A549 (cell line): ENCODE measurements at regions not wholly inside any gene's neighbourhood (a gene's known extent, or its start where the extent isn't known, plus 50 kb on each side); places are given as distances from the start of the nearest gene placed in this dataset.

ENCODE experiments used
- ATAC-seq, 2 experiments: fragments of 200-7000 bp in 1 of 2; fragments of >200 bp in 1 of 2; cut with Nextera tagmentation in 1 of 2; cut with Tn5 transposase in 1 of 2; 3 replicates each; pipeline versions ENCODE4 v1.8.0 to v1.9.1; 2018 to 2020; ENCODE audit warnings: mild to moderate bottlenecking in 1 of 2, moderate library complexity in 1 of 2
- CTCF ChIA-PET: fragments of 300-600 bp; sonication (Branson Sonifier 250); formaldehyde crosslinking; extraction: SDS; loops from one replicate; lab custom pipeline; 2021; ENCODE audit warnings: antibody characterized with exemption, inconsistent platforms; lab: Yijun Ruan, JAX
- POLR2A ChIA-PET: fragments of 350-600 bp; formaldehyde crosslinking; extraction: SDS; loops from one replicate; lab custom pipeline; 2021; ENCODE audit warnings: antibody characterized with exemption, inconsistent platforms; lab: Yijun Ruan, JAX
- DNase-seq, 2 experiments: peaks; one replicate each; pipeline versions ENCODE4 v3.0.0 to v3.0.0-alpha.2; 2011 to 2016; ENCODE audit warnings: low read depth in 1 of 2, low spot score in 1 of 2
- FAIRE-seq: peaks from 2 replicates; lab custom pipeline; 2011; peaks lifted over from hg19 to GRCh38; lab: Jason Lieb, UNC
- H3K27ac ChIP-seq, 2 experiments: fragments of >200 bp; sonication (Bioruptor Twin); formaldehyde crosslinking; 3 replicates each; pipeline ENCODE4 v1.5.1; 2016 to 2017
- H3K4me1 ChIP-seq: fragments of >200 bp; sonication (Bioruptor Twin); formaldehyde crosslinking; 3 replicates; pipeline ENCODE4 v1.6.1; 2016
- H3K4me2 ChIP-seq: fragments of >200 bp; sonication (Bioruptor Twin); formaldehyde crosslinking; 3 replicates; pipeline ENCODE4 v1.6.1; 2016
- H3K4me3 ChIP-seq: fragments of >200 bp; sonication (Bioruptor Twin); formaldehyde crosslinking; 3 replicates; pipeline ENCODE4 v1.5.1; 2016
- H3K9me3 ChIP-seq: fragments of >200 bp; sonication (Bioruptor Twin); formaldehyde crosslinking; 3 replicates; pipeline ENCODE4 v1.6.1; 2016
- CBX2 ChIP-seq: fragments of 200-600 bp; sonication (generic); IDR thresholded peaks from 2 replicates; pipeline ENCODE4 v1.6.1; 2016; ENCODE audit warnings: low read depth, mild to moderate bottlenecking, borderline replicate concordance
- EHF ChIP-seq: fragments of 250-450 bp; sonication (Bioruptor Pico); IDR thresholded peaks from 2 replicates; pipeline ENCODE4 v1.5.0; 2020; ENCODE audit warnings: mild to moderate bottlenecking
- EHMT2 ChIP-seq: fragments of 200-600 bp; sonication (generic); IDR thresholded peaks from 2 replicates; pipeline ENCODE4 v1.6.1; 2016; ENCODE audit warnings: antibody characterized with exemption, low read depth, mild to moderate bottlenecking, moderate library complexity
- FOSL2 ChIP-seq, 2 experiments: fragments of 450-650 bp in 1 of 2; fragments of >200 bp in 1 of 2; sonication (Bioruptor Twin) in 1 of 2; formaldehyde crosslinking; IDR thresholded peaks; 2 replicates each; pipeline versions ENCODE4 v1.5.0 to v1.6.1; 2016 to 2020; ENCODE audit warnings: mild to moderate bottlenecking in 1 of 2, moderate library complexity in 1 of 2
- HEYL ChIP-seq: fragments of 250-450 bp; sonication (Bioruptor Pico); IDR thresholded peaks from 2 replicates; pipeline ENCODE4 v1.8.0; 2021; ENCODE audit warnings: mild to moderate bottlenecking, moderate library complexity
- HOXA7 ChIP-seq: fragments of 250-450 bp; sonication (Bioruptor Pico); IDR thresholded peaks from 2 replicates; pipeline ENCODE4 v1.5.0; 2020; ENCODE audit warnings: mild to moderate bottlenecking, moderate library complexity
- HOXB13 ChIP-seq: fragments of 250-450 bp; sonication (Bioruptor Pico); IDR thresholded peaks from 2 replicates; pipeline ENCODE4 v1.5.0; 2020; ENCODE audit warnings: low read depth, mild to moderate bottlenecking, moderate library complexity
- JUN ChIP-seq, 2 experiments: fragments of >200 bp; sonication (Bioruptor Twin); formaldehyde crosslinking; IDR thresholded peaks; 2 replicates in 1 of 2; 3 replicates in 1 of 2; pipeline ENCODE4 v1.6.1; 2016 to 2017
- JUNB ChIP-seq: fragments of >200 bp; sonication (Bioruptor Twin); formaldehyde crosslinking; IDR thresholded peaks from 2 replicates; pipeline ENCODE4 v1.6.1; 2016
- KDM5A ChIP-seq: fragments of 200-600 bp; sonication (generic); IDR thresholded peaks from 2 replicates; pipeline ENCODE4 v1.6.1; 2016; ENCODE audit warnings: antibody characterized with exemption, mild to moderate bottlenecking
- MAZ ChIP-seq: fragments of 150-350 bp; IDR thresholded peaks from 2 replicates; pipeline ENCODE4 v1.6.1; 2014; ENCODE audit warnings: antibody characterized with exemption, low read depth, low read length, borderline replicate concordance
- NFE2L2 ChIP-seq: fragments of 150-350 bp; conservative IDR thresholded peaks from 2 replicates; pipeline ENCODE4 v1.6.1; 2014; ENCODE audit warnings: low read length
- PHF8 ChIP-seq: fragments of 200-600 bp; sonication (generic); IDR thresholded peaks from 2 replicates; pipeline ENCODE4 v1.6.1; 2016; ENCODE audit warnings: low read depth, mild to moderate bottlenecking, antibody characterized with exemption, moderate library complexity, borderline replicate concordance
- RAD21 ChIP-seq, 2 experiments: fragments of >200 bp in 1 of 2; sonication (Bioruptor Twin) in 1 of 2; formaldehyde crosslinking in 1 of 2; IDR thresholded peaks in 1 of 2; conservative IDR thresholded peaks in 1 of 2; 2 replicates in 1 of 2; 3 replicates in 1 of 2; pipeline ENCODE4 v1.6.1; 2012 to 2018; ENCODE audit warnings: inconsistent platforms in 1 of 2
- RFX5 ChIP-seq: fragments of 450-650 bp; IDR thresholded peaks from 2 replicates; pipeline ENCODE4 v1.7.1; 2014; ENCODE audit warnings: antibody characterized with exemption, mild to moderate bottlenecking, moderate library complexity
- RNF2 ChIP-seq: fragments of 200-600 bp; sonication (generic); IDR thresholded peaks from 2 replicates; pipeline ENCODE4 v1.6.1; 2016; ENCODE audit warnings: low read depth, mild to moderate bottlenecking, antibody characterized with exemption, moderate library complexity, borderline replicate concordance
- SMC3 ChIP-seq: fragments of >200 bp; sonication (Bioruptor Twin); formaldehyde crosslinking; IDR thresholded peaks from 3 replicates; pipeline ENCODE4 v1.6.1; 2018; ENCODE audit warnings: inconsistent platforms
- SREBF2 ChIP-seq: fragments of 450-650 bp; IDR thresholded peaks from 2 replicates; pipeline ENCODE4 v1.6.1; 2014; ENCODE audit warnings: mild to moderate bottlenecking, moderate library complexity
- ZNF302 ChIP-seq: fragments of 250-450 bp; sonication (Bioruptor Pico); IDR thresholded peaks from 2 replicates; pipeline ENCODE4 v1.9.0; 2021; ENCODE audit warnings: inconsistent platforms, mild to moderate bottlenecking, moderate library complexity
- ZSCAN20 ChIP-seq: fragments of 250-450 bp; sonication (Bioruptor Pico); IDR thresholded peaks from 2 replicates; pipeline ENCODE4 v1.8.0; 2022; ENCODE audit warnings: mild to moderate bottlenecking, moderate library complexity
- WGBS: methylation state at CpG from one replicate; pipeline ENCODE4 v1.1.6; 2017; ENCODE audit errors: missing lambda C conversion rate; 5-methylcytosine and 5-hydroxymethylcytosine counted together
- TF ChIP-seq, protein P1 (sequence below): fragments of 250-450 bp; sonication (Bioruptor Pico); IDR thresholded peaks from 2 replicates; pipeline ENCODE4 v1.5.0; 2020; ENCODE audit warnings: low read depth, mild to moderate bottlenecking, moderate library complexity
- TF ChIP-seq, protein P2 (sequence below): fragments of >200 bp; sonication (Bioruptor Twin); formaldehyde crosslinking; IDR thresholded peaks from 3 replicates; pipeline ENCODE4 v1.6.1; 2016
- TF ChIP-seq, protein P3 (sequence below): fragments of 200-600 bp; sonication (generic); IDR thresholded peaks from 2 replicates; pipeline ENCODE4 v1.6.1; 2016; ENCODE audit warnings: antibody characterized with exemption, mild to moderate bottlenecking, moderate library complexity

DNA sequence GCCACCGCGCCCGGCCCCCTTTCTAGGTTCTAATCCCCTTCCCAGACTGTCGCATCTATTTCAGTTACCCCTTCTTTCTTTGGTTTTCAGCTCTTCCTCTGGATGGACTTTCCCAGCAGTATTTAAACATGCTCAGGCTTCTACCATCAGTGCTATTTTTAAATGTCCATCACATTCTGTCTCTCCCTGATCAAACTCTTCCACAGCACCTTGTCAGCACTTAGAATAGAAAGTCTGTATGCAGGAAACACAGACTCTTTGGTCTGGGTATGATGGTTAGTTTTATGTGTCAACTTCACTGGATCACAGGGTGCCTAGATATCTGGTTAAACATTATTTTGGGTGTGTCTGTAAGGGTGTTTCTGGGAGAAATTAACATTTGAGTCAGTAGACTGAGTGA is 297.8 kb upstream of the ECI2 start:
- CTCF ChIA-PET = interaction anchor here (0.7 kb wide), 1 partner anchor 26 kb away, joined by 3 read pairs; no protein-coding TSS in a partner anchor
- DNase-seq (no peak), FAIRE-seq (no peak)

DNA sequence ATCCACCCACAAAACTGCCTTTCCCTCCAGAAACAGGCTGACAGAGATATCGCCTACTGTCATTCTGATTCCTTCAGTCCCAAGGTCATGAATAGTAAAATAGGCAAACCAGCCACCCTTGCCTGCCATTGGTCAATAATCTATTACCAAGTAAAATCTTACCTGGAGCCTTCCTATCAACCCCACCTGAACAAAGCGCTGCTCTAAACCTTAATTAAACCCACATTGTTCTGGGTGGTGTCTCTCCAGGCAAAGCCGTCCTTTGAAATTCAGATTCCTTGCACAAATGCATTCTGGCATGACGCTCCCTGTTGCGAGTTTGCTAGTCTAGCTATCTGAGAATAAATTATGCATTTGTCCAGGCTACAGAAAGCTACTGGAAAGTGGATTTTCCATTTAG is 291.6 kb upstream of the ECI2 start:
- Histone ChIP-seq H3K4me1 (no peaks in the 10 kb centered on the region), H3K4me2 (no peak overlapping the region), H3K9me3 (0 out of 3 replicates have a peak, but pooled peaks cover under 1% of the 10 kb centered on the region), H3K4me3 (no peak overlapping the region), H3K27ac (no peak overlapping the region)
- ChIA-PET CTCF (no interaction called here), POLR2A (no interaction called here)
- no peak for FAIRE-seq
- 94% methylated on average over 5 of the region's 5 CpGs for WGBS
- ATAC-seq = no peak
- DNase-seq = no peak
- TF ChIP-seq JUN (IDR thresholded peaks at IDR 0.05) (no peak), PHF8 (no peak), HOXA7 (no peak), RAD21 (conservative IDR thresholded peaks at IDR 0.05 in 1 of 2, IDR thresholded peaks at IDR 0.05 in 1 of 2) (no peak), JUNB (no peak)

More for the DNA sequence above, 297.8 kb upstream of the ECI2 start:
- no peak for ATAC-seq
- H3K27ac ChIP-seq = no peak overlapping the region
- H3K4me1 ChIP-seq = no peaks in the 10 kb centered on the region
- H3K4me2 ChIP-seq = no peak overlapping the region
- TF ChIP-seq SREBF2 = no peak
- no peak for TF ChIP-seq JUN (IDR thresholded peaks at IDR 0.05)
- no peak for TF ChIP-seq HOXB13
- TF ChIP-seq RFX5 = no peak
- TF ChIP-seq RNF2 = no peak
- TF ChIP-seq HEYL (CRISPR knock-in tag) = no peak
- TF ChIP-seq EHMT2 = no peak
- no peak for TF ChIP-seq SMC3
- no peak for TF ChIP-seq KDM5A
- no peak for TF ChIP-seq EHF (CRISPR knock-in tag)
- TF ChIP-seq, protein P1, sequence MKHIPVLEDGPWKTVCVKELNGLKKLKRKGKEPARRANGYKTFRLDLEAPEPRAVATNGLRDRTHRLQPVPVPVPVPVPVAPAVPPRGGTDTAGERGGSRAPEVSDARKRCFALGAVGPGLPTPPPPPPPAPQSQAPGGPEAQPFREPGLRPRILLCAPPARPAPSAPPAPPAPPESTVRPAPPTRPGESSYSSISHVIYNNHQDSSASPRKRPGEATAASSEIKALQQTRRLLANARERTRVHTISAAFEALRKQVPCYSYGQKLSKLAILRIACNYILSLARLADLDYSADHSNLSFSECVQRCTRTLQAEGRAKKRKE = no peak
- TF ChIP-seq, protein P2, sequence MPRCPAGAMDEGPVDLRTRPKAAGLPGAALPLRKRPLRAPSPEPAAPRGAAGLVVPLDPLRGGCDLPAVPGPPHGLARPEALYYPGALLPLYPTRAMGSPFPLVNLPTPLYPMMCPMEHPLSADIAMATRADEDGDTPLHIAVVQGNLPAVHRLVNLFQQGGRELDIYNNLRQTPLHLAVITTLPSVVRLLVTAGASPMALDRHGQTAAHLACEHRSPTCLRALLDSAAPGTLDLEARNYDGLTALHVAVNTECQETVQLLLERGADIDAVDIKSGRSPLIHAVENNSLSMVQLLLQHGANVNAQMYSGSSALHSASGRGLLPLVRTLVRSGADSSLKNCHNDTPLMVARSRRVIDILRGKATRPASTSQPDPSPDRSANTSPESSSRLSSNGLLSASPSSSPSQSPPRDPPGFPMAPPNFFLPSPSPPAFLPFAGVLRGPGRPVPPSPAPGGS = no peak
- TF ChIP-seq, protein P3, sequence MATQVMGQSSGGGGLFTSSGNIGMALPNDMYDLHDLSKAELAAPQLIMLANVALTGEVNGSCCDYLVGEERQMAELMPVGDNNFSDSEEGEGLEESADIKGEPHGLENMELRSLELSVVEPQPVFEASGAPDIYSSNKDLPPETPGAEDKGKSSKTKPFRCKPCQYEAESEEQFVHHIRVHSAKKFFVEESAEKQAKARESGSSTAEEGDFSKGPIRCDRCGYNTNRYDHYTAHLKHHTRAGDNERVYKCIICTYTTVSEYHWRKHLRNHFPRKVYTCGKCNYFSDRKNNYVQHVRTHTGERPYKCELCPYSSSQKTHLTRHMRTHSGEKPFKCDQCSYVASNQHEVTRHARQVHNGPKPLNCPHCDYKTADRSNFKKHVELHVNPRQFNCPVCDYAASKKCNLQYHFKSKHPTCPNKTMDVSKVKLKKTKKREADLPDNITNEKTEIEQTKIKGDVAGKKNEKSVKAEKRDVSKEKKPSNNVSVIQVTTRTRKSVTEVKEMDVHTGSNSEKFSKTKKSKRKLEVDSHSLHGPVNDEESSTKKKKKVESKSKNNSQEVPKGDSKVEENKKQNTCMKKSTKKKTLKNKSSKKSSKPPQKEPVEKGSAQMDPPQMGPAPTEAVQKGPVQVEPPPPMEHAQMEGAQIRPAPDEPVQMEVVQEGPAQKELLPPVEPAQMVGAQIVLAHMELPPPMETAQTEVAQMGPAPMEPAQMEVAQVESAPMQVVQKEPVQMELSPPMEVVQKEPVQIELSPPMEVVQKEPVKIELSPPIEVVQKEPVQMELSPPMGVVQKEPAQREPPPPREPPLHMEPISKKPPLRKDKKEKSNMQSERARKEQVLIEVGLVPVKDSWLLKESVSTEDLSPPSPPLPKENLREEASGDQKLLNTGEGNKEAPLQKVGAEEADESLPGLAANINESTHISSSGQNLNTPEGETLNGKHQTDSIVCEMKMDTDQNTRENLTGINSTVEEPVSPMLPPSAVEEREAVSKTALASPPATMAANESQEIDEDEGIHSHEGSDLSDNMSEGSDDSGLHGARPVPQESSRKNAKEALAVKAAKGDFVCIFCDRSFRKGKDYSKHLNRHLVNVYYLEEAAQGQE = no peak
- no peak for TF ChIP-seq MAZ
- no peak for TF ChIP-seq NFE2L2
- no peak for TF ChIP-seq ZSCAN20 (CRISPR knock-in tag)
- TF ChIP-seq ZNF302 (CRISPR knock-in tag) = no peak
- TF ChIP-seq CBX2 = no peak
- TF ChIP-seq PHF8 = no peak
- no peak for TF ChIP-seq FOSL2 (IDR thresholded peaks at IDR 0.05)
- TF ChIP-seq FOSL2 (CRISPR knock-in tag; IDR thresholded peaks at IDR 0.05) = no peak
- H3K9me3 ChIP-seq = no peaks in the 10 kb centered on the region
- POLR2A ChIA-PET = no interaction called here
- H3K4me3 ChIP-seq = no peak overlapping the region
- 85% methylated on average over 4 of the region's 4 CpGs for WGBS
